ENCODE measurements at regions not wholly inside any gene's neighbourhood (a gene's known extent, or its start where the extent isn't known, plus 50 kb on each side); places are given as distances from the start of the nearest gene placed in this dataset.

- no peaks in the 10 kb centered on the region for H3K9me3 ChIP-seq
- ATAC-seq = no peak
- TF ChIP-seq POLR2A (IDR thresholded peaks at IDR 0.05) = no peak
- no peak overlapping the region for H3K27ac ChIP-seq
- no peak overlapping the region for H3K4me3 ChIP-seq
- H3K27me3 ChIP-seq = no peaks in the 10 kb centered on the region
- H3K4me1 ChIP-seq = peaks cover 8 to 17% (median 9%) of the 10 kb centered on the region in 3 donors
- H3K36me3 ChIP-seq = no peaks in the 10 kb centered on the region
Observed at GRCh38 chr6:140563728-140564127, 1189.3 kb upstream of the CITED2 start.

- TF ChIP-seq POLR2A (IDR thresholded peaks at IDR 0.05) (no peak), CTCF (IDR thresholded peaks at IDR 0.05) (no peak), POLR2AphosphoS5 (IDR thresholded peaks at IDR 0.05) (no peak), EP300 (IDR thresholded peaks at IDR 0.05) (no peak)
- Histone ChIP-seq H3K36me3 (no peaks in the 10 kb centered on the region), H3K27ac (no peak overlapping the region), H3K27me3 (no peaks in the 10 kb centered on the region), H3K4me1 (peaks cover 4 to 7% (median 5%) of the 10 kb centered on the region in 3 donors), H3K9me3 (no peaks in the 10 kb centered on the region), H3K4me3 (no peak overlapping the region)
- 77 to 88% methylated on average over 2 of the region's 2 CpGs for WGBS, 2 donors (ENCODE audit: low coverage in 1 of 2)
- no peak for ATAC-seq
Observed at GRCh38 chr6:140561701-140562100, 1187.3 kb upstream of the CITED2 start.

- Histone ChIP-seq H3K27me3 (no peaks in the 10 kb centered on the region), H3K4me1 (no peaks in the 10 kb centered on the region), H3K9me3 (no peaks in the 10 kb centered on the region), H3K4me3 (no peak overlapping the region), H3K27ac (no peak overlapping the region), H3K36me3 (no peaks in the 10 kb centered on the region)
- WGBS, 2 donors (ENCODE audit: low coverage in 1 of 2) = 75 to 86% methylated on average over 1 of the region's 1 CpG
- no peak for ATAC-seq
- TF ChIP-seq CTCF (IDR thresholded peaks at IDR 0.05) (no peak), POLR2AphosphoS5 (IDR thresholded peaks at IDR 0.05) (no peak), POLR2A (IDR thresholded peaks at IDR 0.05) (no peak), EP300 (IDR thresholded peaks at IDR 0.05) (no peak)
Observed at GRCh38 chr6:140560671-140561070, 1186.2 kb upstream of the CITED2 start.

DNA sequence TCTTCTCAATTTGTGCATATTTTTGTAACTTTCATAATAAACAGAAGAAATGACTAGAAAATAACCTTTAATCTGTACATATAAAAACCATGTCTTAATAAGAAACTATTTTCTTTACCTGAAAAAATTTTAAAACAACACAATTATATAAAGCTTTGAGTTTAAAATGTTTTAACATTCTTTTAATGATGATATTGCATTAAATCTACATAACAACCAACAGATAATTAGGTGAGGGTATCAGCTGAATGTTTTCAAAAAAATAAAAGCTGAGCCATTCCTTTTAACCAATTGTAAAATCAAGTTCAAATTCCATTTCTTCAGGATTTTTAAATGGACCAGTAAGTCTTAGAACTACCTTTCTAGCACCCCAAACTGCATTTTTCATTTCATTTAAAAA lies 1185.0 kb upstream of the CITED2 start:
- H3K4me1 ChIP-seq = no peaks in the 10 kb centered on the region
- TF ChIP-seq POLR2A (IDR thresholded peaks at IDR 0.05) (no peak), CTCF (IDR thresholded peaks at IDR 0.05) (no peak), EP300 (IDR thresholded peaks at IDR 0.05) (no peak), POLR2AphosphoS5 (IDR thresholded peaks at IDR 0.05) (no peak)
- no peak overlapping the region for H3K4me3 ChIP-seq
- H3K9me3 ChIP-seq = no peaks in the 10 kb centered on the region
- H3K36me3 ChIP-seq = no peaks in the 10 kb centered on the region
- no peak overlapping the region for H3K27ac ChIP-seq
- ATAC-seq = no peak
- no peaks in the 10 kb centered on the region for H3K27me3 ChIP-seq

DNA sequence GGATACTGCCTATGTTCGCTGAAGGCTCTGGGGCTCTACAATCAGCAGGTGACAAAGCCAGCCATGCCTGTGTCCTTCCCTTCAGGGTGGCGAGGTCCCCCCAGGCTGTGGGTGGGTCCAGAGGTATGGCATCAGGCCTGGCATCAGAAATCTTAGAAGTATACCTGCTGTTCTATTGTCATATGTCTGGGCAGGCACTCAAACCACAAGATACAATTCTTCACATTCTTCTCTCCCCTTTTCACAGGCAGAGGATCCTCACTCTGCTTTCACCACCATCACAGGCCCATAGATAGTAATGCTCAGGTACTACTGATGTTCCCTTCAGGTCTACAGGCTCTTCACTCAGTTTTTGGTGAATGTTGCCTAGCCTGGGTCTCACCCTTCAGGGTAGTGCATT lies 1180.0 kb upstream of the CITED2 start:
- Histone ChIP-seq H3K4me3 (no peak overlapping the region), H3K9me3 (no peaks in the 10 kb centered on the region), H3K36me3 (no peaks in the 10 kb centered on the region), H3K27ac (no peak overlapping the region), H3K27me3 (no peaks in the 10 kb centered on the region), H3K4me1 (no peaks in the 10 kb centered on the region)
- TF ChIP-seq CTCF (IDR thresholded peaks at IDR 0.05) (no peak), POLR2A (IDR thresholded peaks at IDR 0.05) (no peak), EP300 (IDR thresholded peaks at IDR 0.05) (no peak), POLR2AphosphoS5 (IDR thresholded peaks at IDR 0.05) (no peak)
- ATAC-seq = no peak
- 100% methylated on average over 2 of the region's 2 CpGs; no CpG with 5 or more reads in 1 of the 2 donors for WGBS, 2 donors (ENCODE audit: low coverage in 1 of 2)

GRCh38 chr6:140548366-140548765 lies 1173.9 kb upstream of the CITED2 start:
- Histone ChIP-seq H3K4me1 (no peaks in the 10 kb centered on the region), H3K9me3 (no peaks in the 10 kb centered on the region), H3K36me3 (no peaks in the 10 kb centered on the region), H3K27me3 (no peaks in the 10 kb centered on the region), H3K4me3 (no peak overlapping the region), H3K27ac (no peak overlapping the region)
- ATAC-seq = no peak
- WGBS, 2 donors (ENCODE audit: low coverage in 1 of 2) = 43 to 71% methylated on average over 1 of the region's 1 CpG
- TF ChIP-seq CTCF (IDR thresholded peaks at IDR 0.05) (no peak), POLR2A (IDR thresholded peaks at IDR 0.05) (no peak)
